Dedifferentiated amniotic fluid mesenchymal stem cell (primary cell): ENCODE measurements at regions not wholly inside any gene's neighbourhood (a gene's known extent, or its start where the extent isn't known, plus 50 kb on each side); places are given as distances from the start of the nearest gene placed in this dataset.

Source experiments
- DNase-seq: peaks from one replicate; pipeline ENCODE4 v3.0.0-alpha.2; 2016; ENCODE audit errors: extremely low spot score

- no peak for DNase-seq
Observed at GRCh38 chr6:14365393-14365792, 247.8 kb downstream of the CD83 start.

- no peak for DNase-seq
Observed at GRCh38 chr6:14366315-14366714, 248.7 kb downstream of the CD83 start.

DNA sequence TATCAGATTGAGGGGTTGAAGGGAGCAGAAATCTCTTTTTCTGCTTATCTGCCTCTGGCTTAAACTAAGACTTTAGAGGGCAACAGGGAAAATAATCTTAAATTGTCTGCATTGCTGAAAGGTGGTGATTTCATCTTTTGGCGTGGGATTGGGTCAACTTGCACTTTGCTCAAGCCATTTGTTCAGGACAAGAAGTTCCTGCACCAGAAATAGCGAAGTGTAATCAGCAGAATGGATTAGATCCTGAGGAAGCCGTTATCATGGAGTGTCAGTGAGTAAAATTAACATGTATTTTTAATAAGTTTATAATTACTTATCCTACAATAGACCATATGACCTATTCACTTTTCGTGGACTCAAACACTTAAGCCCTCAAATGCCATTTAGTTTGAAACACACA lies 249.3 kb downstream of the CD83 start:
- no peak for DNase-seq

DNA sequence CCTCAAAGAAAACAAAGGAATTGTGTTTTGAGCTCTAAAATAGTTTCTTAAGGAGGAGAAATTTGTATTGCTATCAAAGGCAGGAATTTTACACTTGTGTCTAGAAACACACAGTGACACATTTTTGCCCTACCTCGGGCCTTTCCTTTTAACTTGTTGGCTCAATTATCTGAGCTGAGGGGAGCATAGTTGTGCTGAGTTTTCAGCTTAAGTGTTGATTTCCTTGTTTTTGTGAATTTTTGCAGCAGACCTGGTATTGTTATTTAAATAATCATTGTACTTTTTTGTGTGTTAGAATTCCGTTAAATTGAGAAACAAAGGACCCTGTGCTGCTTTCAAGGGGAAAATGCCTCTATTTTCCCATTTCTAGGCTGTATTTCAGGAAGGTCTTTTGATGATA lies 249.7 kb downstream of the CD83 start:
- no peak for DNase-seq

- DNase-seq, result no peak
Observed at GRCh38 chr6:14369717-14370116, 252.1 kb downstream of the CD83 start.

GRCh38 chr6:14371530-14371929 lies 254.0 kb downstream of the CD83 start:
- no peak for DNase-seq

- no peak for DNase-seq
Observed at GRCh38 chr6:14372734-14373489, 255.3 kb downstream of the CD83 start.

GRCh38 chr6:14373648-14374437 lies 256.3 kb downstream of the CD83 start:
- no peak for DNase-seq

GRCh38 chr6:14375930-14376329 lies 258.4 kb downstream of the CD83 start:
- DNase-seq, result no peak

DNA sequence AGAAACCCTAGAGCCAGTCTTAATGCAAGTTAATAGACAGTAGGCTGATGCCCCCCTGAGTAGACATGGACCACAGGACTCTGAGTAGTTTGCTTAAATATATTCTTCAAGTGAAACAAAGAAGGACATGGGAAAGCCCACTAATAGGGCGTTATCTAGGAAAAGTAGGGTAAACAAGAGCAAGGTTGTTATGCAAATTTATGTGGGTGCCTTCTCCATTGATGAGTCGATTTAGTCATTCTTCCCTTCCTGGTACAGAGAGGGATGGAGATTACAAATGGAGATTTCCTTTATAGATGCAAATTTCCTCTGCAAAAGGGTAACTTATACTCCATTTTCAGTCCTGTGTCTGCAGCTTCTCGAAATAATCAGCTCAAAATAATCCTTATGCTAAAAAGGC lies 262.0 kb downstream of the CD83 start:
- no peak for DNase-seq

- no peak for DNase-seq
Observed at GRCh38 chr6:14380086-14380820, 262.7 kb downstream of the CD83 start.

DNA sequence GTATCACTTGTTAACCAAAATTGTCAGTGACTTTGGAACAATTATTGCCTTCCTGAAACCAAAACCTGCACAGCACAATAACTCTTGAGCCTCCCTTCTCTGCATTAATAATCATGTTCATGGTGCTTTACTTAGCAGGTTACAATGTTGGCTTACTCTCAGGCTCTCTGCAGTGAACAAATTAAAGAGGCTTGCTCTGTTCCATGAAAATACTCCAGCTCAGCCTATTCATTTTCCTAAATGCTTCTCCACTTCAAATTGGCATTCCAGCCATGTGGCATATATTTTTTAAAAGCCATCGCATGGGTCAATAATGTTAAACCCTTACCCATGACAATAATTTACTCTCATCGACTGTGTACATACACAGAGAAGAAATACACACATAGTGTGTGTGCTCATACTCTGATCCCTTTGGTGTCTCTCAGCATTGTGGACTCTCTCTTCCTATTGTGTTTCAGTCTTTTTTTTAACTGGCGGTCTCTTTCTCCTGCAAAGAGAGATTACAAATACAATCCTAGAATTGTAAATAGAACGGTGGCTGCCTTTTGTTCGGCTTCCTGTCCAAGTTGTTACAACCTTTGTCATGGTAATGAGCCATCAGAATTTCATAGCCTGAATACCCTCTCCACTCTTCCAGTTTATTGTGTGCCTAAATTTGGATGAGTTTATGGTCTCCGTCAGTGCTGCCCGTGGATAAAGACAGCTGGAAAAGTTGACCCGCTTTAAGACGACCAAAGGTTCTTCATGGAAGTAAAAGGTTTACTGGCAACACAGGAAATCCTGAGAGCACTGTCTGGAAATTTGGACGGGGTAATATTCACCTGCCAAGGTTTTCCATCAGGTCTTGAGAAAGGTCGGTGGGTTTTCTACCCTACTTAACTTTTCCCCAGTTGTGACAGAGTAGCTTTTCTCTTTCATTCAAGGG lies 263.6 kb downstream of the CD83 start:
- no peak for DNase-seq

- no peak for DNase-seq
Observed at GRCh38 chr6:14381829-14382677, 264.5 kb downstream of the CD83 start.

DNA sequence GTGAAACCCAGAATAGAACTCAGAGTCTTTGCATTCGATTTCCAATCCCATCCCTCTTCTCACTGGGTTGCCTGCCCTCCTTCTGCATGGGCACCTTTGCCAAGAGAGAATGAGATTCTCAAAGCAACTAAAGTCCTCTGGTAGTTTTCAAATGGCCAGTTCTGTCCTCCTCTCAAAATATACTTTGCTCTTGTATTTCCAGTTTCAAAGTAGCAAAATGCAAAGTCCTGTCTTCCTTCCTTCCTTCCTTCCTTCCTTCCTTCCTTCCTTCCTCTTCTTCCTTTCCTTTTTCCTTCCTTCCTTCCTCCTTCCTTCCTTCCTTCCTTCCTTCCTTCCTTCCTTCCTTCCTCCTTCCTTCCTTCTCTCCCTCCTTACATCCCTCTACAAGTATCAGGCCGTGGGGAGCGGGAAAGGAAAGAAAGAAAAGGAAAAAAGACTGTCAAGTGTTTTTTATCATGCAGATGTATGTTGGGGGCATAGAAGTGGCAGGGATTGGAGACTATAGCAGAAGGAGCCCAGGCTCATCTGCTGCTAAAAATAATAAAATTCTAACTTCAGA lies 265.2 kb downstream of the CD83 start:
- no peak for DNase-seq

DNA sequence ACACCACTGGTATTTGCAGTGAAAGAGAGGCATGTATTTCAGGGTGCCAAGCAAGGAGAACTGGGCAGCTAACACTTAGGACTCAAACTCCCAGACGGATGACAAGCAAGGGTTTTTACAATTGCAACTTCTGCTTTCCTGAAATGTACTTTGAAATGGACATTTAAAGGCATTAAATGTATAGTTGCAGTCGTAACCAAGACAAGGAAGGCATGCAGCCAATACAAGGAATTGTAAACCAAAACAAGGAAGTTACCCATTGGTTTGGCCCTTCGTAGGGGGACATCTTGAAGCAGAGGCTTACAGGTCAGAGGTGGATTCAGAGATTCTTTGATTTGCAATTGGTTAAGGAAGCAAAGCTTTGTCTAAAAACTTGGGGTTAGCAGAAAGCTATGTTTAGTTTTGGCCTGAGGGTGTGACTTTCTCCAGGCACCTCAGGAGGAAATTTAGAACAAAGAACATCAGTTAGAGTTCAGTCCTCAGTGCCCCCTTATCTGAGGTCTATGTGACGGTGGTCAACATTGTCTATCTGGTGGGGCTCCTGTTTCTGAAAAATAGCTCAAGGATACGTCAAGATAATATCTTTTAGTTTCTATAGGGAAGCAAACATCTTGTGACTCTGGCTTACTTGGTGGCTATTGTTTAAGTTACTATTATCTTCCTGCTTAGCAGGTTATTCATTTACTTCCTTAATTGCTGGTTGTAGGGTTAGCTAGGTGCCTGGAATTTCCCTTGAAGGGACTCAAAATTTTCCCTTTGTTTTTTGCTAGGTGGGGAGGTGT lies 266.0 kb downstream of the CD83 start:
- DNase-seq, result no peak

DNA sequence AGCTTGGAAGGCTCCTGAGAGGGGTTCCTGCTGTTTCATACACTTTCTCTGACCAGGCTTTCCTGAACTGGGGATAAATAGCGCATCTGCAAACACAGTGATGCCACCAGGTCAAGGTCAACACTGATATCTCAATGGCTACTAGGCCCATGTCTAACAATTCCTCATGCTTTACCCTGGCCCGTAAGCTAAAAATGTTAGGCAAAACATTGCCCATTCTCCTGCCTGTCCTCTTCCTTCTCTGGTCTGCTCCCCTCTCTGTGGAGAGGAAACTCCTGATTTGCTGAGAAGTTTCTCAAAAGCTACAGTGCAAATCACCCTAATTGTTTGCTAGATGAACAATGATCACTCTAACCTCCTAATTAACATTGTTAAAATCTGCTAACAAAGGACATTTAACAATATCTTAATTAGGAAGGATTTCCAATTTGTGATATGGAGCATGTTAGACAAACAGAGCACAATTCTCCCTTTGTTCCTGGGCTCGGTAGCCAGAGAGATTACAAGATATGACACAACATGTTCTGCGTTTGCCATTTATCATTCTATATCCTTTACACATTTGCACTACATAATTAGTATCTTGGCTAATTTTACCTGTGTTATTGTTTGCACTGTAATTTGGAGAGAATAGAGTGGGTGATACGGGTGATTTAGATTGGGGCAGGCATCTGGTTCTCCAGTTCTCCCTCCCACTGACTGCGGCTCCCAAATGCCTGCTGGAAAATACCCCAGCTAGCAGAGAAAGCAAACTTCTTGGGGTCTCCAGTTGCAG lies 266.8 kb downstream of the CD83 start:
- no peak for DNase-seq

GRCh38 chr6:14386263-14386662 lies 268.7 kb downstream of the CD83 start:
- DNase-seq, result no peak

DNA sequence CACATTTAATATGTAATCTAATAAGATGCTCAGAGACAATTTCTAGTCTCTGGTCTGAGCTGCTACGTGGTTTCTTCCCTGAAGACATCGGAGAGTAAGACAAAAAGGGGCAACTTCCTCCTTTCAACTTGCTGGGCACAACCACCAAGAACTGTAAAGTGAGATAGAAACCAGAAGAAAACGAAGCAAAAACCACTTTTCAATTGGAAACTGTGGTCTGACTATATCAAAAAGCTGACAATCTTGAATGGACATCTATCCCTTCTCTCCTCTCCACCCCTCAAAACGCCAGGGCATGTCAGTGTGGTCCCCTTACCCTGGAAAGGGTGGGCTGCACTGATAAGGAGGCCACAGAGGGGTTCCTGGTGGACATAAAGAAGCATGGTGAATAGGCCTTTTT lies 269.1 kb downstream of the CD83 start:
- no peak for DNase-seq

DNA sequence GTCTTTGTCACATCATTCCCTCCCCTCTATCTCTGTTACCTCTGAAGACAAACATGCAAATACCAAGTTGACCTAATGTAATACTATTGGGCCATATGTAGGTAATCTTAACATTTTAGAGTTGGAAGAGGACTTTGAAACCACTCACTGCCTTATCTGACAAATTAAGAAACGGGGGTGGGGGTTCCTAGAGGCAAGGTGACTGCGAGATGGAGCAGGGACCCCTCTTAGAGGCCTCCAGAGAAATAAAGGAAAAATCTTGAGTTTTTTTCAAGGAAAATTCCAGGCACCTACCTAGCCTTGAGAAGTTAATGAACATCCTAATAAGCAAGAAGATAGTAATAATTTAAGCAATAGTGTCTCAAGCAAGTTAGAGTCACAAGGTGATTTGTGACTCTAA lies 270.8 kb downstream of the CD83 start:
- no peak for DNase-seq
